ENCODE measurements at regions not wholly inside any gene's neighbourhood (a gene's known extent, or its start where the extent isn't known, plus 50 kb on each side); places are given as distances from the start of the nearest gene placed in this dataset.

GRCh38 chr15:70433586-70434324 lies 329.6 kb downstream of the UACA start:
- dilution Hi-C loops (cut with HindIII; ENCODE audit: low sequenced_read_pairs, unreplicated experiment) = no loop called here
- in situ Hi-C loops (cut with MboI; ENCODE audit: low sequenced_read_pairs) = no loop called here
- BruUV-seq (replicated peaks) = no TSS peak
- TF ChIP-seq BHLHE40 (IDR thresholded peaks at IDR 0.05; ENCODE audit: low read depth, low read length) (no peak), NFE2L2 (IDR thresholded peaks at IDR 0.05; ENCODE audit: low read depth, low read length) (no peak), RFX5 (IDR thresholded peaks at IDR 0.05; ENCODE audit: low read depth, low read length) (no peak), RAD21 (IDR thresholded peaks at IDR 0.05; ENCODE audit: low read length) (no peak), CHD1 (IDR thresholded peaks at IDR 0.05; ENCODE audit: low read depth, low read length) (no peak), USF2 (IDR thresholded peaks at IDR 0.05; ENCODE audit: low read depth, low read length) (no peak), RCOR1 (IDR thresholded peaks at IDR 0.05; ENCODE audit: insufficient replicate concordance, low read length) (no peak), POLR2A (IDR thresholded peaks at IDR 0.05; ENCODE audit: low read depth, low read length) (no peak), MXI1 (IDR thresholded peaks at IDR 0.05; ENCODE audit: borderline replicate concordance, low read depth, low read length) (no peak), CTCF (conservative IDR thresholded peaks at IDR 0.05; ENCODE audit: low read depth, low read length) (no peak), ELK1 (IDR thresholded peaks at IDR 0.05; ENCODE audit: borderline replicate concordance, low read depth, low read length) (no peak), MAFK (IDR thresholded peaks at IDR 0.05; ENCODE audit: low read depth, low read length) (no peak), FOS (IDR thresholded peaks at IDR 0.05; ENCODE audit: low read depth, low read length) (no peak), SMC3 (IDR thresholded peaks at IDR 0.05; ENCODE audit: low read depth, low read length) (no peak), MAZ (IDR thresholded peaks at IDR 0.05; ENCODE audit: borderline replicate concordance, low read depth, low read length) (no peak), CEBPB (IDR thresholded peaks at IDR 0.05; ENCODE audit: low read depth, low read length) (no peak)
- no peak overlapping the region for H3K18ac ChIP-seq (ENCODE audit: low read depth, low read length)
- WGBS, 2 experiments (ENCODE audit: extremely low coverage in 2 of 2, insufficient read length in 1 of 2) = 83% methylated on average over 6 of the region's 19 CpGs; no CpG with 5 or more reads in 1 of the 2 experiments
- no peak overlapping the region for H2BK15ac ChIP-seq (ENCODE audit: low read depth, low read length)
- no peak overlapping the region for H4K5ac ChIP-seq (ENCODE audit: low read depth, low read length)
- POLR2A ChIA-PET (ENCODE audit: unreplicated experiment) = no interaction called here
- no peaks in the 10 kb centered on the region for H4K20me1 ChIP-seq (ENCODE audit: insufficient read depth, low read length)
- H3K23ac ChIP-seq (ENCODE audit: low read depth, low read length) = no peak overlapping the region
- no peaks in the 10 kb centered on the region for H3K79me1 ChIP-seq (ENCODE audit: low read depth in 1 of 2, low read length in 2 of 2)
- H3K36me3 ChIP-seq (ENCODE audit: control insufficient read depth, insufficient read depth, low read length) = no peaks in the 10 kb centered on the region
- H2AK5ac ChIP-seq (ENCODE audit: low read depth, low read length) = no peak overlapping the region
- H3K14ac ChIP-seq (replicated peaks; ENCODE audit: low read depth, low read length) = no peak overlapping the region
- intact Hi-C loops (cut with micrococcal nuclease) = no loop called here
- H2AFZ ChIP-seq (replicated peaks; ENCODE audit: low read length, poor library complexity) = no peak overlapping the region
- no peak overlapping the region for H3K4ac ChIP-seq (ENCODE audit: low read depth, low read length)
- H2AK9ac ChIP-seq (replicated peaks; ENCODE audit: low read depth, low read length, poor library complexity) = no peak overlapping the region
- H2BK5ac ChIP-seq (ENCODE audit: low read depth, low read length, poor library complexity, severe bottlenecking) = no peak overlapping the region
- no peak overlapping the region for H2BK20ac ChIP-seq (ENCODE audit: low read depth, low read length)
- no peak overlapping the region for H4K91ac ChIP-seq (ENCODE audit: insufficient read depth, low read depth, low read length)
- peaks cover 5% of the 10 kb centered on the region for H3K9me3 ChIP-seq (ENCODE audit: control insufficient read depth, insufficient read depth, low read length)
- no peak overlapping the region for H3K4me2 ChIP-seq (ENCODE audit: low read depth, low read length)
- H3K27me3 ChIP-seq (ENCODE audit: control insufficient read depth, insufficient read depth, low read length) = peaks cover 51% of the 10 kb centered on the region
- no peak for DNase-seq
- H3K56ac ChIP-seq (ENCODE audit: extremely low read depth, insufficient read depth, low read length) = no peak overlapping the region
- peaks cover 3% of the 10 kb centered on the region; the same call in 1 of the 2 replicates for H3K4me1 ChIP-seq (ENCODE audit: control insufficient read depth, insufficient read depth, low read length)
- no peak overlapping the region for H4K8ac ChIP-seq (ENCODE audit: low read depth in 2 of 2, low read length in 2 of 2)
- CTCF ChIA-PET = no interaction called here
- H3K9me1 ChIP-seq (ENCODE audit: insufficient read depth, low read length) = no peaks in the 10 kb centered on the region
- no peak overlapping the region for H3K27ac ChIP-seq (ENCODE audit: insufficient read depth, low read length)
- no peak overlapping the region for H3K4me3 ChIP-seq (ENCODE audit: insufficient read depth, low read depth, low read length)
- no peak for ATAC-seq (ENCODE audit: low read depth)
- no peak overlapping the region for H2BK120ac ChIP-seq (ENCODE audit: low read depth, low read length)
- no peak overlapping the region for H3K9ac ChIP-seq (ENCODE audit: low read depth, low read length)
